Tibial artery (tissue), 4 donors: ENCODE measurements at regions not wholly inside any gene's neighbourhood (a gene's known extent, or its start where the extent isn't known, plus 50 kb on each side); places are given as distances from the start of the nearest gene placed in this dataset.

Experiments used
- DNase-seq, 2 donors: peaks; one replicate each; pipeline ENCODE4 v3.0.0-alpha.2; 2019
- H3K27ac ChIP-seq, 2 donors: fragments of 200-600 bp; sonication (generic) in 1 of 2; 1 replicate in 1 of 2; 2 replicates in 1 of 2; pipeline ENCODE4 v1.5.1; 2018 to 2019; ENCODE audit warnings: mild to moderate bottlenecking in 1 of 2
- H3K27me3 ChIP-seq, 2 donors: fragments of 200-600 bp; sonication (generic) in 1 of 2; one replicate each; pipeline versions ENCODE4 v1.5.1 to v1.6.0; 2016 to 2019
- H3K36me3 ChIP-seq, 3 donors: fragments of 200-600 bp; sonication (generic) in 2 of 3; one replicate each; pipeline ENCODE4 v1.5.1; 2016 to 2019; ENCODE audit warnings: mild to moderate bottlenecking in 2 of 3
- H3K4me1 ChIP-seq, 4 donors: fragments of 200-600 bp; sonication (generic) in 2 of 4; 1 replicate in 3 of 4; 2 replicates in 1 of 4; pipeline ENCODE4 v1.5.1; 2016 to 2019
- H3K4me3 ChIP-seq, 2 donors: fragments of 200-600 bp; sonication (generic) in 1 of 2; 1 replicate in 1 of 2; 2 replicates in 1 of 2; pipeline ENCODE4 v1.5.1; 2018 to 2019; ENCODE audit warnings: mild to moderate bottlenecking in 2 of 2
- H3K9me3 ChIP-seq, 3 donors: fragments of 200-600 bp; sonication (generic) in 1 of 3; one replicate each; pipeline ENCODE4 v1.5.1; 2016 to 2019
- intact Hi-C: fragments of 100-400 bp; cut with DNase I; formaldehyde crosslinking; loops from one replicate; pipeline ENCODE4 v1.15.0; 2023; ENCODE audit warnings: low total_unique reads
- TF ChIP-seq, protein P1 (sequence below), 2 experiments: fragments of 200-600 bp in 1 of 2; fragments of 450-650 bp in 1 of 2; IDR thresholded peaks; one replicate each; pipeline ENCODE4 v1.5.1; 2017 to 2019; ENCODE audit warnings: antibody characterized with exemption in 2 of 2, mild to moderate bottlenecking in 1 of 2, moderate library complexity in 1 of 2

DNA sequence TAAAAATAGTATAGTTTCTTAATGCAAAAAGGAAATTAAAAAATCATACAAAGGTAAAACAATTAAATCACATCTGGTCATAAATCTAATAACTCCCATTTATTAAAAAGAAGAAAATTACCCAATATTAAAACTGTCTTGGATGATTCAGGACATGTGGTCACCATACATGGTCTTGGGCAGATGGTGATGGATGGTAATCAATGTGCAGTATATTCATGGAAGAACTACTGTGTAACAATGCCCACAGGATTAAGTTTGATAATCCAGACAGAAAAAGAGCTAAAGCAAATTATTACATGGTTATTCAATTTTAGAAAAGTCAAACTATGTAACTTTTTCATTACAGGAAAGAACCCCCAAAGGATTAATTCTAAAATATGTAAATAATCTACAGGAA, 480.6 kb downstream of the QKI start:
- intact Hi-C loops, result no loop called here
- Histone ChIP-seq H3K27me3 (no peaks in the 10 kb centered on the region), H3K27ac (no peak overlapping the region), H3K4me1 (no peaks in the 10 kb centered on the region), H3K36me3 (no peaks in the 10 kb centered on the region), H3K4me3 (no peak overlapping the region), H3K9me3 (no peaks in the 10 kb centered on the region)
- no peak for DNase-seq
- TF ChIP-seq, protein P1, sequence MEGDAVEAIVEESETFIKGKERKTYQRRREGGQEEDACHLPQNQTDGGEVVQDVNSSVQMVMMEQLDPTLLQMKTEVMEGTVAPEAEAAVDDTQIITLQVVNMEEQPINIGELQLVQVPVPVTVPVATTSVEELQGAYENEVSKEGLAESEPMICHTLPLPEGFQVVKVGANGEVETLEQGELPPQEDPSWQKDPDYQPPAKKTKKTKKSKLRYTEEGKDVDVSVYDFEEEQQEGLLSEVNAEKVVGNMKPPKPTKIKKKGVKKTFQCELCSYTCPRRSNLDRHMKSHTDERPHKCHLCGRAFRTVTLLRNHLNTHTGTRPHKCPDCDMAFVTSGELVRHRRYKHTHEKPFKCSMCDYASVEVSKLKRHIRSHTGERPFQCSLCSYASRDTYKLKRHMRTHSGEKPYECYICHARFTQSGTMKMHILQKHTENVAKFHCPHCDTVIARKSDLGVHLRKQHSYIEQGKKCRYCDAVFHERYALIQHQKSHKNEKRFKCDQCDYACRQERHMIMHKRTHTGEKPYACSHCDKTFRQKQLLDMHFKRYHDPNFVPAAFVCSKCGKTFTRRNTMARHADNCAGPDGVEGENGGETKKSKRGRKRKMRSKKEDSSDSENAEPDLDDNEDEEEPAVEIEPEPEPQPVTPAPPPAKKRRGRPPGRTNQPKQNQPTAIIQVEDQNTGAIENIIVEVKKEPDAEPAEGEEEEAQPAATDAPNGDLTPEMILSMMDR (IDR thresholded peaks at IDR 0.05), result no peak

DNA sequence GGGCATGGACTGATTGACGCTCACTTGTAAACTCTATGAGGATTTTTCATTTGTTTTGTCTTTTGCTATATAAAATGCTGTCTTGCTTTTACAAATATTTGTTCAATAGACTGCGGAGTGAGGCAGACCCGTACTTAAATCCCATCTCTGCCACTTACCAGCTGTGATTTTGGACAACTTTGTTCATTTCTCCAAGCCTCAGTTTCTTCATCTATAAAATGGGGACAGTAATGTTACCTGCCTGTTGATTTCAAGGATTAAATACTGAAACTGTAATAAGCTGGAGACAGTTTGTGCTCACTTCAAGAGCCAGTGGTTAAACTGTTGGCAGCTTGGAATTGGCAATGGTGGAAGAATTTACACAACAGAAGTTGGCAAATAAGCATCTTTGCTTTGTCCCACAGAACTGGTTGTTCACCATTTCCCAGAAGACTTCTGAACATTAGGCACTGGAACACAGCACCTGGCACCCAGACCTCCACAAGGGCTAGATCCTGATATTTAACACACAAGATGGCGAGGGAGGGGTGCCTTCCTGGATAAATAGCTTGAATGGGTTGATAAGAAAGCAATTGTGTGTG, 479.2 kb downstream of the QKI start:
- no peaks in the 10 kb centered on the region for H3K36me3 ChIP-seq
- intact Hi-C loops, result no loop called here
- H3K27ac ChIP-seq, result no peak overlapping the region
- no peaks in the 10 kb centered on the region for H3K9me3 ChIP-seq
- DNase-seq, result no peak
- TF ChIP-seq, protein P1 (IDR thresholded peaks at IDR 0.05), result no peak
- no peaks in the 10 kb centered on the region for H3K4me1 ChIP-seq
- no peak overlapping the region for H3K4me3 ChIP-seq
- H3K27me3 ChIP-seq, result no peaks in the 10 kb centered on the region

DNA sequence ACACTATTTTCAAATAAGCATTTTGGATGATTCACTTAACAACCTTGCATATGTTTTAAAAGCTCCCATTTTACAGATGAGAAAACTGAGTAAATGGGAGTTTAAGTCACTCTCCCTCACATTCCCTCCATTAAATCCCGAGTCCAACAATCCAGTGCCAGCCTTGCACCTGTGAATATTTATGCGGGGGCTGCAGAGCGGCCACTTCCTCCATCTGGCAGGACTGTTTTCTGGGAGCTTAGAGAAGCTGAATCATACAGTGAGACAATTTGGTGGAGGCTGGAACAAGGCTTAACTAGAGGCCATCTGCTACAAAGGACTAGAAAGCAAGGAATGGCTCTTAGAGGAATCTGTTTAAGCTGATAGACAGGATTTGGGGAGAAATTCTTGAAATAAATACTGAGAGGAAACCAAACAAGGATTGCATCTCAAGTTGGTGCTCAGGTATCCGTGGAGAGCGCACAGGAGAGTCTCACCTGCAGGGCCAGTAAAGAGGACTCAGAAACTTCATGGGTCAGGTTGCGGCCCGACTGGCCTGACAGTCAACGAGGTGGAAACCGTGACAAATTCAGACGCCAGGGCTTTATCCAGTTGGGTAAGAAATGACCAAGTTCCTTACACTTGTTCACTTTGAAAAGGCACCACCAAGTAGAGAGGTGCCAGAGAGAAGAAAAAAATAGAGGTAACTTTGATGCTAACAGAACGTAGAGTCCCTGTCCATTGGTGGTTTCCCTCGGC, 478.5 kb downstream of the QKI start:
- TF ChIP-seq, protein P1 (IDR thresholded peaks at IDR 0.05), result no peak
- intact Hi-C loops, result no loop called here
- H3K36me3 ChIP-seq, result no peaks in the 10 kb centered on the region
- H3K27ac ChIP-seq, result no peak overlapping the region
- H3K4me1 ChIP-seq, result no peaks in the 10 kb centered on the region
- no peaks in the 10 kb centered on the region for H3K27me3 ChIP-seq
- H3K4me3 ChIP-seq, result no peak overlapping the region
- DNase-seq, result no peak
- no peaks in the 10 kb centered on the region for H3K9me3 ChIP-seq

DNA sequence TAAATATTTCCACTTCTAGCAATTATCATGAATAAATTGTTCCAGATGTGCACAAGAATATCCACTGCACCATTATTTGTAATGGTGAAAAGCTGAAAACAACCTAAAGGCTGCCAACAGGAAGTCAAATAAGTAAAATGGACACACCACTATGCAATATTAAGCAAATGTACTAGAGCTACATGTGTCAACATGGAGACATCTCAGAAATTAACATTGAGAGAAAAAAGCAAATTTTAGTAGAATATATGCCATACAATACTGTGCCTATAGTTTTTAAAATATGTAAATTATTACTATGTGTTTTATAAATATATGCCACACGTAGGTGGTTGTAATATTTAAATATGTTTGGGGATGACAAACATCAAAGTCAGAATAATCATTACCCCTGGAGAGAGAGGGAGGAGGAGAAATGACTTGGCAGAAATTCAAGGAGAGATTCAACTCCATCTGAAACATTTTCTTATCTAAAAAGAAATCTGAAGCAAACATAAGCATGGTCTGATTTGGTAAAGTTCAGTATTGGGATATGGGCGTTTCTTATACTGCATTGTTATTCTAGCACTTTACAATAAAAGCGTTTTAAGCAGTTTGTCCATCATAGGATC, 475.5 kb downstream of the QKI start:
- H3K36me3 ChIP-seq, result no peaks in the 10 kb centered on the region
- TF ChIP-seq, protein P1 (IDR thresholded peaks at IDR 0.05), result no peak
- intact Hi-C loops, result no loop called here
- no peaks in the 10 kb centered on the region for H3K4me1 ChIP-seq
- H3K27ac ChIP-seq, result no peak overlapping the region
- H3K9me3 ChIP-seq, result no peaks in the 10 kb centered on the region
- H3K4me3 ChIP-seq, result no peak overlapping the region
- H3K27me3 ChIP-seq, result no peaks in the 10 kb centered on the region
- no peak for DNase-seq

DNA sequence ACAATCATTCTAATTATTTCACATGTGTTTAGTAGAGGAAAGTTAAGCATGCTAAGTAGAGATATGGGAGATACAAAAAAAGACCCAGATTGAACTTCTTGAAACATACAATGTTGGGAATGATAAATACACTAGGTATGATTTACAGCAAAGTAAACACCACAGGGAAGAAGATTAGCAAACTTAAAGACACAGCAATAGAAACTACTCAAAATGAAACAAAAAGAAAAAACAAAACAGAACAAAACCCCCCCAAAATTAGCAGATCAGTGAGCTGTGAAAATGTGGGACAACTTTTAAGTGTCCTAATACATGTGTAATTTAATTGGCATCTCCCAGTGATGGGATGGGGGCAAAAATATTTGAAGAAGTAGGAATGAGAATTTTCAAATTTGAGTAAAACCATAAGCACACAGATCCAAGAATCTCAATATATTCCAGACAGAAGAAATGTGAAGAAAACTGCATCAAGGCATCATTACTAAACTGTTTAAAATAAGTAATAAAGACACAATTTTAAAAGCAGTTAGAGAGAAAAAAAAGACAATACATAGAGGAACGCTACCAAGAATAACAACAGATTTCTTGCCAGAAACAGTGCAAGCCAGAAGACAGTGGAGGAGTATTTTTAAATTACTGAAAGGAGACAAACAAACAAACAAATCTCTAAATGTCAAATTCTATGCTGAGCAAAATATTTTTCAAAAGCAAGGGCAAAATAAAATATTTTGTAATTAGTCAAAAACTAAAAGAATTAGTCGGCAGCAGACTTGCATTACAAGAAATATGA, 473.7 kb downstream of the QKI start:
- intact Hi-C loops, result no loop called here
- TF ChIP-seq, protein P1 (IDR thresholded peaks at IDR 0.05), result no peak
- H3K27ac ChIP-seq, result no peak overlapping the region

More for the DNA sequence above, 473.7 kb downstream of the QKI start:
- no peak for DNase-seq
- H3K27me3 ChIP-seq, result no peaks in the 10 kb centered on the region
- no peak overlapping the region for H3K4me3 ChIP-seq
- H3K36me3 ChIP-seq, result no peaks in the 10 kb centered on the region
- no peaks in the 10 kb centered on the region for H3K9me3 ChIP-seq
- no peaks in the 10 kb centered on the region for H3K4me1 ChIP-seq
